ENCODE measurements at regions not wholly inside any gene's neighbourhood (a gene's known extent, or its start where the extent isn't known, plus 50 kb on each side); places are given as distances from the start of the nearest gene placed in this dataset.

DNA sequence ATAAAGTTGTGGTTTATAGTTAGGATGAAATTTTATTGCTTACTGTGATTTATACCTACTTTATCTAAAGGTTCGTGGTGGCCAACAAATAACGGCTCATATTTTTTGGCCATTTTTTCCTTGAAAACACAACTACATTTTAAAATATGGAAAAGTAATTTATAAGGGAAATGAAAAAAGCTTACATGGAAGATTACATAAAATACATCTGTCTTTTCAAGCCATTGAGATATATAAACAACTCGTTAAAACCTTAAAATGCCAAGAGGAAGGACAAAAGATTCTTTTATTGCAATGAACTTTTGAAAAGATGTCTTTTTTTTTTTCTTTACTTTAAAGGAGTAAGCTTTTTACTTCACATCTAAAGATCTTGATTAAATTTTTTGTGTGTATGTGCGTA lies 55.4 kb upstream of the EYA4 start:
- DNase-seq (ENCODE audit: low read depth) = no peak

DNA sequence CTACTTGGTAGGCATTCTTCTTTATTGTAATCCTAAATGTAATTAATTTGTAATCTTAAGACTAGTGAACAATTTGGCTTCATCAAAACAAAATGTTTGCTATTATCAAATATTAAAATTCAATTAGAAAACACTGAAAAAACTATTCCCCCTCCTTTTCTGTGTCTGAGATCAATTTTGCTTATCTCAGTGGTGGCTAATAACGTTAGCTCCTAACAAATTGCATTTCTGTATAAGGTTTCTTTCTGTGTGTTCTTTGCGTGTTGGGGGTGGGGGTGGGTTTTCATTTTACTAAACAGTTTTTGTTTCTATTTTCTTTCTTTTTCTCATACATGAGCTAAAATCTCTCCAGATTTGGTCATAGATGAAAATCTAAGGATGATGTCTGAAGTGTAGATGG lies 54.0 kb upstream of the EYA4 start:
- no peak for DNase-seq (ENCODE audit: low read depth)

GRCh38 chr6:133187657-133188453 lies 53.3 kb upstream of the EYA4 start:
- no peak for DNase-seq (ENCODE audit: low read depth)

GRCh38 chr6:133190912-133191311 lies 50.2 kb upstream of the EYA4 start:
- DNase-seq (ENCODE audit: low read depth) = no peak

- no peak for DNase-seq (ENCODE audit: low read depth)
These were observed 49.8 kb upstream of the EYA4 start for GRCh38 chr6:133191323-133191722.
